Adrenal gland (tissue), 5 donors: ENCODE measurements at regions not wholly inside any gene's neighbourhood (a gene's known extent, or its start where the extent isn't known, plus 50 kb on each side); places are given as distances from the start of the nearest gene placed in this dataset.

Experiments used
- POLR2A ChIP-seq, 2 donors: fragments of 450-650 bp; IDR thresholded peaks; one replicate each; pipeline ENCODE4 v1.6.1; 2017; ENCODE audit warnings: antibody characterized with exemption in 2 of 2, mild to moderate bottlenecking in 2 of 2, moderate library complexity in 1 of 2
- TF ChIP-seq, protein P1 (sequence below), 6 experiments: fragments of 450-650 bp in 4 of 6; fragments of 200-600 bp in 2 of 6; sonication (generic) in 1 of 6; IDR thresholded peaks; 1 replicate in 5 of 6; 2 replicates in 1 of 6; pipeline versions ENCODE4 v1.5.1 to v1.8.0; 2016 to 2021; ENCODE audit warnings: antibody characterized with exemption in 6 of 6, mild to moderate bottlenecking in 2 of 6, moderate library complexity in 1 of 6
- donor health status: DM: no; HTN: no; CAD: no.

DNA sequence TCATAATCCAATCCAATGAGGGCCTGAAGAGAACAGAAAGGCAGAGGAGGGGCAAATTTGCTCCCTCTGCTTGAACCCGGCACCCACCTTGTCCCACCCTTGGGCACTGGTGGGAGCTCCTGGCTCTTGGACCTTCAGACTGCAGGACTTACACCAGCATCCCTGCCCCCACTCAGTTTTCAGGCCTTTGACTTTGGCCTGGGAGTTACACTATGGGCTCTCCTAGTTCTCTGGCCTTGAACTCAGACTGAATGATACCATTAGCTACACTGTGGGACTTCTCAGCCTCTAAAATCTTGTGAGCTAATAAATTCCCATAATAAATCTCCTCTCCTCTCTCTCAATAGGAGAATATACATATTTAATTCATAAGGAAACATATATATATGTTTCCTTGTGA is 114.4 kb downstream of the AHR start:
- TF ChIP-seq, protein P1, sequence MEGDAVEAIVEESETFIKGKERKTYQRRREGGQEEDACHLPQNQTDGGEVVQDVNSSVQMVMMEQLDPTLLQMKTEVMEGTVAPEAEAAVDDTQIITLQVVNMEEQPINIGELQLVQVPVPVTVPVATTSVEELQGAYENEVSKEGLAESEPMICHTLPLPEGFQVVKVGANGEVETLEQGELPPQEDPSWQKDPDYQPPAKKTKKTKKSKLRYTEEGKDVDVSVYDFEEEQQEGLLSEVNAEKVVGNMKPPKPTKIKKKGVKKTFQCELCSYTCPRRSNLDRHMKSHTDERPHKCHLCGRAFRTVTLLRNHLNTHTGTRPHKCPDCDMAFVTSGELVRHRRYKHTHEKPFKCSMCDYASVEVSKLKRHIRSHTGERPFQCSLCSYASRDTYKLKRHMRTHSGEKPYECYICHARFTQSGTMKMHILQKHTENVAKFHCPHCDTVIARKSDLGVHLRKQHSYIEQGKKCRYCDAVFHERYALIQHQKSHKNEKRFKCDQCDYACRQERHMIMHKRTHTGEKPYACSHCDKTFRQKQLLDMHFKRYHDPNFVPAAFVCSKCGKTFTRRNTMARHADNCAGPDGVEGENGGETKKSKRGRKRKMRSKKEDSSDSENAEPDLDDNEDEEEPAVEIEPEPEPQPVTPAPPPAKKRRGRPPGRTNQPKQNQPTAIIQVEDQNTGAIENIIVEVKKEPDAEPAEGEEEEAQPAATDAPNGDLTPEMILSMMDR (IDR thresholded peaks at IDR 0.05), result no peak
- no peak for TF ChIP-seq POLR2A (IDR thresholded peaks at IDR 0.05)
